ENCODE measurements at regions not wholly inside any gene's neighbourhood (a gene's known extent, or its start where the extent isn't known, plus 50 kb on each side); places are given as distances from the start of the nearest gene placed in this dataset.
A peak's percentile ranks its signal among the peaks of the same experiment; 100 is the strongest.

DNA sequence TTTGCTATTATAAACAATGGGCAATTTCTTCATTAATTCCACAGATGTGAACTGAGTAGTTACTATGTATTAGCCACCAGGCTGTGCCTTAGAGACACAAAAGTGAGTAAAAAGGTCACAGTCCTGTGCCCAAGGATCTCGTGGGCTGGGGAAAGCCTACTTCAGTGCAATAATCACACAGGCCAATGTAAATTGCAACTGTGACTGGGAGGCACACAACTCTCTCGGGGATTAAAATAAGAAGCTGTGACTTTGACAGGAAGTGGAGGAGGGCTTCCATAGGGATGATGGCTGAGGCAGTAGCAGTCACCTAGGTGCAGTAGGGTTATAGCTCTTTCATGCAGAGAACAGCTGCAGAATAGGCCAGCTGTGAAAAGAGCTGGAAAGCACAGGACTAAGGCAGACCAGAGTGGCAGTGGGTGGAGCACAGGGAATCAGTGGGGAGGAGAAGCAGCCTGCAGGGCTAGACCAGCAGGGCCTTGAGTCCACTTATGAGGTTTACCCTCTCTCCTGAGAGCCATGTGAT lies 121.9 kb downstream of the MAB21L3 start:
- Histone ChIP-seq H3K9me3 (ENCODE audit: low read depth) (no peaks in the 10 kb centered on the region), H3K27me3 (no peaks in the 10 kb centered on the region), H3K4me1 (ENCODE audit: low read depth) (no peaks in the 10 kb centered on the region), H3K36me3 (no peaks in the 10 kb centered on the region), H3K27ac (no peak overlapping the region), H3K4me3 (no peak overlapping the region)
- peak; percentile 19 to 32 for DNase-seq (ENCODE audit: low read depth in 1 of 2, low spot score in 1 of 2)
- TF ChIP-seq, protein P1, sequence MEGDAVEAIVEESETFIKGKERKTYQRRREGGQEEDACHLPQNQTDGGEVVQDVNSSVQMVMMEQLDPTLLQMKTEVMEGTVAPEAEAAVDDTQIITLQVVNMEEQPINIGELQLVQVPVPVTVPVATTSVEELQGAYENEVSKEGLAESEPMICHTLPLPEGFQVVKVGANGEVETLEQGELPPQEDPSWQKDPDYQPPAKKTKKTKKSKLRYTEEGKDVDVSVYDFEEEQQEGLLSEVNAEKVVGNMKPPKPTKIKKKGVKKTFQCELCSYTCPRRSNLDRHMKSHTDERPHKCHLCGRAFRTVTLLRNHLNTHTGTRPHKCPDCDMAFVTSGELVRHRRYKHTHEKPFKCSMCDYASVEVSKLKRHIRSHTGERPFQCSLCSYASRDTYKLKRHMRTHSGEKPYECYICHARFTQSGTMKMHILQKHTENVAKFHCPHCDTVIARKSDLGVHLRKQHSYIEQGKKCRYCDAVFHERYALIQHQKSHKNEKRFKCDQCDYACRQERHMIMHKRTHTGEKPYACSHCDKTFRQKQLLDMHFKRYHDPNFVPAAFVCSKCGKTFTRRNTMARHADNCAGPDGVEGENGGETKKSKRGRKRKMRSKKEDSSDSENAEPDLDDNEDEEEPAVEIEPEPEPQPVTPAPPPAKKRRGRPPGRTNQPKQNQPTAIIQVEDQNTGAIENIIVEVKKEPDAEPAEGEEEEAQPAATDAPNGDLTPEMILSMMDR (IDR thresholded peaks at IDR 0.05; ENCODE audit: low read depth, low read length) = no peak

DNA sequence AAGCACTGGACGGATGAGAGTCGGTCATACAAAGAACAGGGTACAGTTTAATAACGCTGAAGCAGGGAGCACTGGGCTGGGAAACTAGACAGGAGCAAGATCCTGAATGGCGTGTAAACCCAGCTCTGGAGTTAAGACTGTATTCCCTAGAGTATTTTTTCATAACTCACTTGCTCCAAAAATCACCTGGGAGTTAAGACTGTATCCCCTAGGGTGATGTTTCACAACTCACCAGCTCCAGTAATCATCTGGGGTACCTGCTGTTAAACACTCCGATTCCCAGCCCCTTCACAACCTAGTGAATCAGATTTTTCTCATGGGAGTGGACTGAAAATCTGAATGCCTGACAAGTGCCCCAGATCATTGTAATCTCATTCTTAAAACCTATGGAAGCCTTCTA lies 123.2 kb downstream of the MAB21L3 start:
- H3K27ac ChIP-seq = no peak overlapping the region
- no peak for DNase-seq (ENCODE audit: low read depth in 1 of 2, low spot score in 1 of 2)
- H3K36me3 ChIP-seq = no peaks in the 10 kb centered on the region
- H3K9me3 ChIP-seq (ENCODE audit: low read depth) = no peaks in the 10 kb centered on the region
- H3K4me1 ChIP-seq (ENCODE audit: low read depth) = no peaks in the 10 kb centered on the region
- no peaks in the 10 kb centered on the region for H3K27me3 ChIP-seq
- TF ChIP-seq, protein P1 (IDR thresholded peaks at IDR 0.05; ENCODE audit: low read depth, low read length) = no peak
- no peak overlapping the region for H3K4me3 ChIP-seq

DNA sequence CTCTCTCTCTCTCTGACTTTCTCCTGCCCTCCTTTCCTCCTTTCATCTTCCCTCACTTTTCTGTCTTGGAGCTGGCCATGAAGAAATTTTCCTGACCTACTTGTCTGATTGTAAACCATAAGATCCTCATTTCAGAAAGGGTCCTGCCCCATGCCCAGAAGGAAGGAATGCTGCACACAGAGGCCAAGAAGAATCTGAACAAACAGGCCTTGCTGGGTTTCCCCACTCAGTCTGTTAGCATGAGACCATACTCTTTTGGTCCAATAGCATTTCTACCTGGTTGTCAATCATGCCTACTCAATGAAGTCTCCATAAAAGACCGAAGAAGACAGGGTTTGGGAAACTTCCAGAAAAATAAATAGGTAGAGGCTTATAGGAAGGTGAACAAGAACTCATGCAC lies 128.7 kb downstream of the MAB21L3 start:
- no peaks in the 10 kb centered on the region for H3K36me3 ChIP-seq
- H3K27ac ChIP-seq = no peak overlapping the region
- H3K27me3 ChIP-seq = no peaks in the 10 kb centered on the region
- TF ChIP-seq, protein P1 (IDR thresholded peaks at IDR 0.05; ENCODE audit: low read depth, low read length) = no peak
- H3K9me3 ChIP-seq (ENCODE audit: low read depth) = no peaks in the 10 kb centered on the region
- H3K4me3 ChIP-seq = no peak overlapping the region
- DNase-seq (ENCODE audit: low read depth in 1 of 2, low spot score in 1 of 2) = no peak
- H3K4me1 ChIP-seq (ENCODE audit: low read depth) = peaks cover 13% of the 10 kb centered on the region

DNA sequence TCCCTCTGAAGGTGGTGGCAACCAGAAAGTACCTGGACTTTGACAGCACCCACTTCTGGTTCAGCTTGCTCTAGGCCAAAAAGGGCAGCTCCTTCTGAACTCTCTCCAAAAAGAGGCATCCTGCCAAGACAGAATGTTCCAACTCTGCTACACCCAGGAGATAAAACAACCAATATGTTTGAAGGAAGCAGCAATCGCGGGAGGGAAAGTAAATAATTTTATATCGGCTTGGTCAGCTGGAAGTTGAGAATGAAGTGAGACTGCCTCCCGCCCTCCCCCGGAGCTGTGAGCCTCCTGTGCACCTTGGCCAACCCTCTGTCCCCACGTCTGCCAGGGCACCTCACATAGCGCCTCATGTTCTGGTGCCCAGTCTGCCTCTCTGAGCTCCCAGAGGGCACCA lies 130.3 kb upstream of the ATP1A1 start:
- Histone ChIP-seq H3K36me3 (no peaks in the 10 kb centered on the region), H3K27me3 (no peaks in the 10 kb centered on the region), H3K4me3 (no peak overlapping the region), H3K9me3 (ENCODE audit: low read depth) (no peaks in the 10 kb centered on the region), H3K27ac (no peak overlapping the region), H3K4me1 (ENCODE audit: low read depth) (peaks cover 13% of the 10 kb centered on the region)
- no peak for DNase-seq (ENCODE audit: low read depth in 1 of 2, low spot score in 1 of 2)
- TF ChIP-seq, protein P1 (IDR thresholded peaks at IDR 0.05; ENCODE audit: low read depth, low read length) = no peak

DNA sequence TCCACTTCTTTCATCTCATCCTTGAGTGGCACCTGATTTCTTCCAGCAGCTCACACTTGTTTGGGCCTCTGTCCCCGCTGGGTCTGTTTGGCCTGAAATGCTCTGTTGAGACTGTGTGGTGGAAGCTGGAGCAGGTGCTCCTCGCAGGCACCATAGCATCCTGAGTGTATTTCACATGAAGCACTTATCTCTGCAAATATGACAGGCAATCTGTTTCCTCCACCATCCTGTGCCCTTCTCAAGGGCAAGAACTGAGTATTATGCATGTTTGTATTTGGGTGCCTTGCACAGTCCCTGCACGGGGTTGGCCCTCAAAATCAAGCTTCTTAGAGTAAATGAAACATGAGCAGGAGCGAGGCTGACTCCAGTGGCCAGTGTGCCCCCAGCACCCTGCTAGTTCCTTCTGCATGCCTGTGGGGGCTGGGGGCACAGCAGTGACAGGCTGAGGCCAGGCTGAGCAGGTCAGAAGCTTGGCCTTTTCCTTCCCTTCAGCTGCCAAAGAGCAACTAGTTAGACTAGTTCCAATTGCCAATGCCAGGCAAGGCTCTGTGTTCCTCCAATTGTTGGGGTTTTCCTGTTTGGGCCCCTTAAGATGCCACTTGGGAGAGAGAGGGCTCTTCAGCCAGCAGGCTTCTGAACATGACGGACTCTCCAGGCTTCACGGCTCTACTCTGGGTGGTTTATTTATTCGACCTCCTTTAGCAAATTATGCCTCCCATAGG lies 129.6 kb upstream of the ATP1A1 start:
- Histone ChIP-seq H3K9me3 (ENCODE audit: low read depth) (no peaks in the 10 kb centered on the region), H3K36me3 (no peaks in the 10 kb centered on the region), H3K4me3 (no peak overlapping the region), H3K27ac (peak overlapping the region; percentile 43), H3K27me3 (no peaks in the 10 kb centered on the region), H3K4me1 (ENCODE audit: low read depth) (peaks cover 13% of the 10 kb centered on the region)
- TF ChIP-seq, protein P1 (IDR thresholded peaks at IDR 0.05; ENCODE audit: low read depth, low read length) = no peak
- DNase-seq (ENCODE audit: low read depth in 1 of 2, low spot score in 1 of 2) = peak in 1 of 2 donors; percentile 38
